ENCODE measurements at regions not wholly inside any gene's neighbourhood (a gene's known extent, or its start where the extent isn't known, plus 50 kb on each side); places are given as distances from the start of the nearest gene placed in this dataset.

GRCh38 chr7:27430105-27430504, 187.5 kb downstream of the EVX1 start:
- BruUV-seq (replicated peaks) = no TSS peak
- ChIA-PET POLR2A (no interaction called here), RAD21 (ENCODE audit: low non-redundant PET in 1 of 2, low total read pairs in 2 of 2, uncharacterized antibody in 2 of 2, unreplicated experiment in 2 of 2) (no interaction called here), CTCF (no interaction called here)
- H3K4me3 ChIP-seq (replicated peaks in 1 of 2; ENCODE audit: low read depth in 1 of 2, low read length in 2 of 2) = no peak overlapping the region
- H2AFZ ChIP-seq (ENCODE audit: low read depth, low read length, poor library complexity, severe bottlenecking) = no peak overlapping the region
- no peaks in the 10 kb centered on the region for H4K20me1 ChIP-seq (ENCODE audit: insufficient read depth)
- no peaks in the 10 kb centered on the region for H3K79me2 ChIP-seq (ENCODE audit: insufficient read depth, low read length)
- no peak overlapping the region for H3K27ac ChIP-seq (ENCODE audit: low read depth, low read length)
- H3K9ac ChIP-seq (ENCODE audit: low read length) = no peak overlapping the region
- intact Hi-C loops (cut with micrococcal nuclease) = no loop called here
- H3K4me1 ChIP-seq (ENCODE audit: control insufficient read depth in 1 of 2, insufficient read depth in 2 of 2, low read length in 2 of 2) = no peaks in the 10 kb centered on the region
- H3K4me2 ChIP-seq (ENCODE audit: low read length) = no peak overlapping the region
- H3K27me3 ChIP-seq (ENCODE audit: insufficient read depth, low read length) = no peaks in the 10 kb centered on the region
- no peaks in the 10 kb centered on the region for H3K36me3 ChIP-seq (ENCODE audit: control insufficient read depth in 1 of 2, insufficient read depth in 2 of 2, low read length in 2 of 2)
- no peak for ATAC-seq
- TF ChIP-seq SRF (IDR thresholded peaks at IDR 0.05; ENCODE audit: low read depth) = no peak
- no peak for TF ChIP-seq EZH2 (IDR thresholded peaks at IDR 0.05)
- TF ChIP-seq POLR2AphosphoS5 (IDR thresholded peaks at IDR 0.05; ENCODE audit: low read depth, low read length) = no peak
- no peak for TF ChIP-seq ZNF274 (IDR thresholded peaks at IDR 0.05; ENCODE audit: low read depth, low read length)
- TF ChIP-seq CTCF (IDR thresholded peaks at IDR 0.05 in 2 of 3, conservative IDR thresholded peaks at IDR 0.05 in 1 of 3; ENCODE audit: borderline replicate concordance in 1 of 3, insufficient read depth in 1 of 3, low read depth in 2 of 3, low read length in 2 of 3) = no peak
- no peak for TF ChIP-seq ZFX (IDR thresholded peaks at IDR 0.05)
- TF ChIP-seq, protein P1, sequence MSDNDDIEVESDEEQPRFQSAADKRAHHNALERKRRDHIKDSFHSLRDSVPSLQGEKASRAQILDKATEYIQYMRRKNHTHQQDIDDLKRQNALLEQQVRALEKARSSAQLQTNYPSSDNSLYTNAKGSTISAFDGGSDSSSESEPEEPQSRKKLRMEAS (IDR thresholded peaks at IDR 0.05) = no peak
- TF ChIP-seq SIN3A (IDR thresholded peaks at IDR 0.05; ENCODE audit: low read depth) = no peak
- no peak for TF ChIP-seq ATF3 (IDR thresholded peaks at IDR 0.05)
- no peak for TF ChIP-seq SP1 (IDR thresholded peaks at IDR 0.05; ENCODE audit: low read depth)
- TF ChIP-seq EGR1 (IDR thresholded peaks at IDR 0.05; ENCODE audit: low read depth) = no peak
- no peak for TF ChIP-seq CBX3 (IDR thresholded peaks at IDR 0.05; ENCODE audit: low read depth)
- TF ChIP-seq RAD21 (IDR thresholded peaks at IDR 0.05; ENCODE audit: low read depth) = no peak
- no peak for TF ChIP-seq FOSL1 (IDR thresholded peaks at IDR 0.05; ENCODE audit: low read depth)
- no peak for TF ChIP-seq CEBPB (IDR thresholded peaks at IDR 0.05; ENCODE audit: low read depth)
- TF ChIP-seq JUND (IDR thresholded peaks at IDR 0.05) = no peak
- no peak for TF ChIP-seq TCF7L2 (IDR thresholded peaks at IDR 0.05; ENCODE audit: borderline replicate concordance, extremely low read depth, insufficient read depth, insufficient read length)
- no peak for TF ChIP-seq YY1 (IDR thresholded peaks at IDR 0.05; ENCODE audit: extremely low read depth, insufficient replicate concordance, low read depth, low read length)
- no peak for TF ChIP-seq EZH2phosphoT487 (IDR thresholded peaks at IDR 0.05; ENCODE audit: borderline replicate concordance)
- no peaks in the 10 kb centered on the region for H3K9me2 ChIP-seq (ENCODE audit: insufficient read depth)
- no peak for DNase-seq (ENCODE audit: low read depth, low spot score)
- no peaks in the 10 kb centered on the region for H3K9me3 ChIP-seq (ENCODE audit: control insufficient read depth in 1 of 2, insufficient read depth in 1 of 2, low read depth in 1 of 2, low read length in 2 of 2)
